ENCODE measurements at regions not wholly inside any gene's neighbourhood (a gene's known extent, or its start where the extent isn't known, plus 50 kb on each side); places are given as distances from the start of the nearest gene placed in this dataset.

DNA sequence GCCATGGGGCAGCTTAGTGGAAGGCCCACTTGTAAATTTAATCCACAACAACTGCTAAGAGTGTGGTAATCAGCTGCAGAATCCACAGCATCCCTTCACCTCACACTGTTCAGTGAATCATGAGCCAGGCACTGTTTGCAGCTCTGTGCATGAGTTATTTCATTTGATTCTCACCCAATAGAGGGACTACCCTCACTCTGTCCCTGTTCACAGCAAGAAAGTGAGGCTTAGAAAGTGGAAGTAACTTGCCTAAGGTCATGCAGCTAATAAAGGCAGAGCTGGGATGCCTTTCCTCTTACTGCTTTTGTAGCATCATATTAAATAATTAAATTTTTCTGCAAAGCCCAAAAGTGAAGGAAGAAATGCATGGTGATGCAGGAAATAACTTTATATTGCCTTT, 346.5 kb upstream of the PLD5 start:
- H3K4me3 Mint-ChIP-seq (ENCODE audit: low read depth, unreplicated experiment): no peak overlapping the region
- no peaks in the 10 kb centered on the region for H3K36me3 Mint-ChIP-seq (ENCODE audit: insufficient read depth, unreplicated experiment)
- intact Hi-C loops (cut with micrococcal nuclease; ENCODE audit: unreplicated experiment): no loop called here
- no peak overlapping the region for H3K27ac Mint-ChIP-seq (ENCODE audit: unreplicated experiment)
- H3K4me1 Mint-ChIP-seq (ENCODE audit: low read depth, unreplicated experiment): no peaks in the 10 kb centered on the region
- TF ChIP-seq, protein P1, sequence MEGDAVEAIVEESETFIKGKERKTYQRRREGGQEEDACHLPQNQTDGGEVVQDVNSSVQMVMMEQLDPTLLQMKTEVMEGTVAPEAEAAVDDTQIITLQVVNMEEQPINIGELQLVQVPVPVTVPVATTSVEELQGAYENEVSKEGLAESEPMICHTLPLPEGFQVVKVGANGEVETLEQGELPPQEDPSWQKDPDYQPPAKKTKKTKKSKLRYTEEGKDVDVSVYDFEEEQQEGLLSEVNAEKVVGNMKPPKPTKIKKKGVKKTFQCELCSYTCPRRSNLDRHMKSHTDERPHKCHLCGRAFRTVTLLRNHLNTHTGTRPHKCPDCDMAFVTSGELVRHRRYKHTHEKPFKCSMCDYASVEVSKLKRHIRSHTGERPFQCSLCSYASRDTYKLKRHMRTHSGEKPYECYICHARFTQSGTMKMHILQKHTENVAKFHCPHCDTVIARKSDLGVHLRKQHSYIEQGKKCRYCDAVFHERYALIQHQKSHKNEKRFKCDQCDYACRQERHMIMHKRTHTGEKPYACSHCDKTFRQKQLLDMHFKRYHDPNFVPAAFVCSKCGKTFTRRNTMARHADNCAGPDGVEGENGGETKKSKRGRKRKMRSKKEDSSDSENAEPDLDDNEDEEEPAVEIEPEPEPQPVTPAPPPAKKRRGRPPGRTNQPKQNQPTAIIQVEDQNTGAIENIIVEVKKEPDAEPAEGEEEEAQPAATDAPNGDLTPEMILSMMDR (IDR thresholded peaks at IDR 0.05; ENCODE audit: unreplicated experiment): no peak
- H3K9me3 Mint-ChIP-seq (ENCODE audit: low read depth, unreplicated experiment): no peaks in the 10 kb centered on the region
- CTCF ChIA-PET: no interaction called here
- no peaks in the 10 kb centered on the region for H3K27me3 Mint-ChIP-seq (ENCODE audit: unreplicated experiment)
- BruUV-seq (replicated peaks): no TSS peak
- DNase-seq: no peak

DNA sequence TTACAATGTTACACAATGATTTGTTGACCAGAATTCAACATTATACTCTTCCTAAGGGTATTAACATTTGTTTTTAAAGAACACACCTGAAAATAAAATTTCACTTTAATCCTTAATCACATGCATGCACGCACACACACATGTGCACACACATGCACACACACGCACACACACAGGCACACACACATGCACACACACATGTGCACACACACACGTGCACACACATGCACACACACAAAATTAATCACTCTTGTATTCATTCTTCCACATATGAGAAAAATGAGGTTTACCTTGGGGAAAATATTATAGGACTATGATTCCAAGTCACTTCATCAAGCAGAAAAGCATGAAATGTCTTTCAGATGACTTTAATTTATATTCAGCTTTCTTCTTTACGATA, 331.8 kb upstream of the PLD5 start:
- no TSS peak for BruUV-seq (replicated peaks)
- no peak overlapping the region for H3K27ac Mint-ChIP-seq (ENCODE audit: unreplicated experiment)
- no peaks in the 10 kb centered on the region for H3K4me1 Mint-ChIP-seq (ENCODE audit: low read depth, unreplicated experiment)
- H3K4me3 Mint-ChIP-seq (ENCODE audit: low read depth, unreplicated experiment): no peak overlapping the region
- H3K27me3 Mint-ChIP-seq (ENCODE audit: unreplicated experiment): peaks cover 22% of the 10 kb centered on the region
- CTCF ChIA-PET: no interaction called here
- no peak for DNase-seq
- intact Hi-C loops (cut with micrococcal nuclease; ENCODE audit: unreplicated experiment): no loop called here
- no peaks in the 10 kb centered on the region for H3K36me3 Mint-ChIP-seq (ENCODE audit: insufficient read depth, unreplicated experiment)
- TF ChIP-seq, protein P1 (IDR thresholded peaks at IDR 0.05; ENCODE audit: unreplicated experiment): no peak
- H3K9me3 Mint-ChIP-seq (ENCODE audit: low read depth, unreplicated experiment): peaks cover 5% of the 10 kb centered on the region

DNA sequence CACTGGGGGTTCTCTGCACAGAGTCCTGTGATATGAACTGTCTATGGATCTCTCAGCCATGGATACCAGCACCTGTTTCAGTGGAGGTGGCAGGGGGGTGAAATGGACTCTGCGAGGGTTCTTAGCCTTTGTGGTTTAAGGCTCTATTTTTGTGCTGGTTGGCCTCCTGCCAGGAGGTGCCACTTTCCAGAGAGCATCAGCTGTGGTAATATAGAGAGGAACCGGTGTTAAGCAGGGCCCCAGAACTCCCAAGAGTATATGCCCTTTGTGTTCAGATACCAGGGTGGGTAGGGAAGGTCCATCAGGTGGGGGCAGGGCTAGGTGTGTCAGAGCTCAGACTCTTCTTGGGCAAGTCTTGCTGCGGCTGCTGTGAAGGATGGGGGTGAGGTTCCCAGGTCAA, 330.0 kb upstream of the PLD5 start:
- Mint-ChIP-seq H3K9me3 (ENCODE audit: low read depth, unreplicated experiment) (peaks cover 9% of the 10 kb centered on the region), H3K36me3 (ENCODE audit: insufficient read depth, unreplicated experiment) (no peaks in the 10 kb centered on the region), H3K27ac (ENCODE audit: unreplicated experiment) (no peak overlapping the region), H3K4me1 (ENCODE audit: low read depth, unreplicated experiment) (no peaks in the 10 kb centered on the region), H3K4me3 (ENCODE audit: low read depth, unreplicated experiment) (no peak overlapping the region), H3K27me3 (ENCODE audit: unreplicated experiment) (peaks cover 22% of the 10 kb centered on the region)
- no peak for DNase-seq
- TF ChIP-seq, protein P1 (IDR thresholded peaks at IDR 0.05; ENCODE audit: unreplicated experiment): no peak
- BruUV-seq (replicated peaks): no TSS peak
- CTCF ChIA-PET: interaction anchor here (1.1 kb wide), 1 partner anchor 28 kb away, joined by 3 read pairs; no protein-coding TSS in a partner anchor
- intact Hi-C loops (cut with micrococcal nuclease; ENCODE audit: unreplicated experiment): no loop called here

DNA sequence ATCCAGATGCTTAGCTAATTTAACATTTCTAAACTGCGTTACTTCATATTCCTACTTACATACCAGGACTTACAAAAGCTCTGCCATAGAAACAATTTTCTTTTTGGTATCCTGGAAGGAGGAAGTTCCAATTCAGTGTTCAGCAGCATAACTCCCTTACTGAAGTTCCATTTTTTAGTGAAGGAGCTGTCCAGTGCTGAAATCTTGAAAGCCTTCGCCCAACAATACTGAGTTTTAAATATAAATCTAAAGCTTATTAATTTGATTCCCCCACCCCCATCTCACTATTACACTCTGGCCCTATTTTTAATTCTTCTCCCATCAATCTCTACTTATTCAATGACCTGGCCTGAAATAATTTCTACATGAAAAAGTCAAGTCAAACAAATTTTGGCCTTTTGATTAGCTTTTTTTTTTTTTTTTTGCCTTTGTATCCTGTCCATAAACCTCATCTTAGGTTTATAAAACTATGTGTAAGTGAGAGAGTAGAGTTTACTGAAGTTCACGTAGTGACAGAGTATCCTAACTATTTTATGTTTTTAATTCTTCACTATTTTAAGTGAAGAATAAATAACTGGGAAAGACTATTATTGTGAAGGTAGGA, 323.0 kb upstream of the PLD5 start:
- intact Hi-C loops (cut with micrococcal nuclease; ENCODE audit: unreplicated experiment): no loop called here
- CTCF ChIA-PET: interaction anchor here (0.6 to 0.7 kb wide), 3 partner anchors 10 to 639 kb away, joined by 3 to 4 read pairs (median 4); no protein-coding TSS in a partner anchor
- no peak for DNase-seq
- Mint-ChIP-seq H3K9me3 (ENCODE audit: low read depth, unreplicated experiment) (peaks cover 15% of the 10 kb centered on the region), H3K27ac (ENCODE audit: unreplicated experiment) (no peak overlapping the region), H3K27me3 (ENCODE audit: unreplicated experiment) (peaks cover 2% of the 10 kb centered on the region), H3K4me3 (ENCODE audit: low read depth, unreplicated experiment) (no peak overlapping the region), H3K36me3 (ENCODE audit: insufficient read depth, unreplicated experiment) (no peaks in the 10 kb centered on the region), H3K4me1 (ENCODE audit: low read depth, unreplicated experiment) (no peaks in the 10 kb centered on the region)
- BruUV-seq (replicated peaks): no TSS peak
- TF ChIP-seq, protein P1 (IDR thresholded peaks at IDR 0.05; ENCODE audit: unreplicated experiment): no peak
